ENCODE measurements at regions not wholly inside any gene's neighbourhood (a gene's known extent, or its start where the extent isn't known, plus 50 kb on each side); places are given as distances from the start of the nearest gene placed in this dataset.

DNA sequence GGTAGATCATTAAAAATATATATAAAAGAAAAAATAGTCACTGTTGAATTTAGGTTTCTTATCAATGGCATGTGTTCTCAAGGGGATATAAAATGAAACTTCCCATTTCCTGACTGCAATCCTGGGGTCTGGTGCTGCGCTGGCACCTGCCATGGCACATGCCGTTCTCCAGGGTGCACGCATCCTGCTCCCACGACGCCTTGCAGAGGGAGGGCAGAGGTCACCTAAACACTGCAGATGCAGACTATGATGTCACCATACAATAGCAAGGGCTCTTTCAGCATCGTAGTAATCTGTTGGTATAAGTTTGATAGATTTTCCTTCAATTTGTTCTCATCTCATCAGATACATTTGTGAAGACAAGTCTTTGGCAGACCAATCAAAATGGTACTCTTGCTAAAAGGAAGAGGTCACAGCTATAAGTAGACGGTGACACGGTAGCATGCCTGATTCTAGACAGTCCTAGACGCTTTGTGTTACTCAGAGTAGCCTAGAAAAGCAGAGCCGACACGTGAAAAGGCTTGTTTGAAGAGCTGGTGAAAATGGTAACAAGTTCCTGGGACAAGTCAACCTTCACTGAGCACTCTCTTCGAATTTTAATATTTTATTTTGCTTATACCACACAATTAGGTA is 761.4 kb downstream of the DCDC2C start (continued):
- TF ChIP-seq, protein P1, sequence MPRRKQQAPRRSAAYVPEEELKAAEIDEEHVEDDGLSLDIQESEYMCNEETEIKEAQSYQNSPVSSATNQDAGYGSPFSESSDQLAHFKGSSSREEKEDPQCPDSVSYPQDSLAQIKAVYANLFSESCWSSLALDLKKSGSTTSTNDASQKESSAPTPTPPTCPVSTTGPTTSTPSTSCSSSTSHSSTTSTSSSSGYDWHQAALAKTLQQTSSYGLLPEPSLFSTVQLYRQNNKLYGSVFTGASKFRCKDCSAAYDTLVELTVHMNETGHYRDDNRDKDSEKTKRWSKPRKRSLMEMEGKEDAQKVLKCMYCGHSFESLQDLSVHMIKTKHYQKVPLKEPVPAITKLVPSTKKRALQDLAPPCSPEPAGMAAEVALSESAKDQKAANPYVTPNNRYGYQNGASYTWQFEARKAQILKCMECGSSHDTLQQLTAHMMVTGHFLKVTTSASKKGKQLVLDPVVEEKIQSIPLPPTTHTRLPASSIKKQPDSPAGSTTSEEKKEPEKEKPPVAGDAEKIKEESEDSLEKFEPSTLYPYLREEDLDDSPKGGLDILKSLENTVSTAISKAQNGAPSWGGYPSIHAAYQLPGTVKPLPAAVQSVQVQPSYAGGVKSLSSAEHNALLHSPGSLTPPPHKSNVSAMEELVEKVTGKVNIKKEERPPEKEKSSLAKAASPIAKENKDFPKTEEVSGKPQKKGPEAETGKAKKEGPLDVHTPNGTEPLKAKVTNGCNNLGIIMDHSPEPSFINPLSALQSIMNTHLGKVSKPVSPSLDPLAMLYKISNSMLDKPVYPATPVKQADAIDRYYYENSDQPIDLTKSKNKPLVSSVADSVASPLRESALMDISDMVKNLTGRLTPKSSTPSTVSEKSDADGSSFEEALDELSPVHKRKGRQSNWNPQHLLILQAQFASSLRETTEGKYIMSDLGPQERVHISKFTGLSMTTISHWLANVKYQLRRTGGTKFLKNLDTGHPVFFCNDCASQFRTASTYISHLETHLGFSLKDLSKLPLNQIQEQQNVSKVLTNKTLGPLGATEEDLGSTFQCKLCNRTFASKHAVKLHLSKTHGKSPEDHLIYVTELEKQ (tag by site-specific recombination; IDR thresholded peaks at IDR 0.05; ENCODE audit: borderline replicate concordance), result no peak
- TF ChIP-seq GLI4 (tag by site-specific recombination; IDR thresholded peaks at IDR 0.05), result no peak

DNA sequence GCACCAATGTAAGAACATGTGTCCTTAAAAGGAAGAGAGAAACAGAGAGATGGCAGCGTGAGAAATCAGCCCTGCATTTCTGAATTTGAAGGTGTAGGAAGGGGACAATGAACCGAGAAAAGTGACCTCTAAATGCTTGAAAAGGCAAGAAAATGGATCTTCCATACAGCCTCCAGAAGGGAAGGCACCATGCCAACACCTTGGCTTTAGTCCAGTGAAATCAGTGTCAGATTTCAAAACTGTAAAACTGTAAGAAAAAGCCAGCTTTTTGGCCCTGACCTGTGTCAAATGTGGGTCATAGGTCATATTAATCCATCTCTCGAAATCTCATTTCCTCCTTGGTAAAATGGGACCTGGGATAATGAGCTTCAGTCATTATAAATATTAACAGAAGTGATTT is 762.3 kb downstream of the DCDC2C start:
- no peaks in the 10 kb centered on the region for H3K36me3 ChIP-seq (ENCODE audit: control insufficient read depth in 2 of 2, insufficient read depth in 1 of 2, low read length in 2 of 2)
- POLR2A ChIA-PET, result no interaction called here
- TF ChIP-seq ZNF776 (tag by site-specific recombination; IDR thresholded peaks at IDR 0.05; ENCODE audit: borderline replicate concordance), result no peak
- TF ChIP-seq ZNF473 (tag by site-specific recombination; IDR thresholded peaks at IDR 0.05), result no peak
- TF ChIP-seq ZNF426 (tag by site-specific recombination; IDR thresholded peaks at IDR 0.05), result no peak
- TF ChIP-seq ZNF175 (tag by site-specific recombination; IDR thresholded peaks at IDR 0.05), result no peak
- TF ChIP-seq ZNF768 (tag by site-specific recombination; IDR thresholded peaks at IDR 0.05), result no peak
- TF ChIP-seq ZBTB11 (tag by site-specific recombination; conservative IDR thresholded peaks at IDR 0.05; ENCODE audit: low read depth), result no peak
- no peak for TF ChIP-seq ZNF302 (tag by site-specific recombination; IDR thresholded peaks at IDR 0.05; ENCODE audit: low read depth)
- no peak for TF ChIP-seq ZNF791 (tag by site-specific recombination; IDR thresholded peaks at IDR 0.05)
- no peak for TF ChIP-seq ZNF311 (tag by site-specific recombination; IDR thresholded peaks at IDR 0.05; ENCODE audit: borderline replicate concordance)
- TF ChIP-seq ZNF112 (tag by site-specific recombination; IDR thresholded peaks at IDR 0.05), result no peak
- TF ChIP-seq ZNF174 (tag by site-specific recombination; IDR thresholded peaks at IDR 0.05), result no peak
- TF ChIP-seq ATF2 (tag by site-specific recombination; IDR thresholded peaks at IDR 0.05; ENCODE audit: low read depth), result no peak
- no peaks in the 10 kb centered on the region for H3K9me3 ChIP-seq (ENCODE audit: control insufficient read depth, insufficient read depth, low read depth, low read length)
- H3K4me3 ChIP-seq (ENCODE audit: low read depth, low read length), result no peak overlapping the region
- CTCF ChIA-PET, result no interaction called here
- no peak overlapping the region for H3K27ac ChIP-seq (ENCODE audit: extremely low read depth, low read depth, low read length)
- H3K4me1 ChIP-seq (ENCODE audit: control insufficient read depth, insufficient read depth, low read length), result no peaks in the 10 kb centered on the region

GRCh38 chr2:4475618-4476017 is 772.2 kb downstream of the DCDC2C start:
- H3K4me3 ChIP-seq (ENCODE audit: low read depth, low read length), result no peak overlapping the region
- H3K27ac ChIP-seq (ENCODE audit: extremely low read depth, low read depth, low read length), result no peak overlapping the region
- POLR2A ChIA-PET, result no interaction called here
- CTCF ChIA-PET, result no interaction called here
- no peaks in the 10 kb centered on the region for H3K9me3 ChIP-seq (ENCODE audit: control insufficient read depth, insufficient read depth, low read depth, low read length)
- no peaks in the 10 kb centered on the region for H3K36me3 ChIP-seq (ENCODE audit: control insufficient read depth in 2 of 2, insufficient read depth in 1 of 2, low read length in 2 of 2)
- H3K4me1 ChIP-seq (ENCODE audit: control insufficient read depth, insufficient read depth, low read length), result no peaks in the 10 kb centered on the region
- TF ChIP-seq ZBTB49 (tag by site-specific recombination; IDR thresholded peaks at IDR 0.05; ENCODE audit: low read depth) (no peak), ZNF324 (tag by site-specific recombination; IDR thresholded peaks at IDR 0.05) (no peak), ZBTB8A (tag by site-specific recombination; IDR thresholded peaks at IDR 0.05) (no peak), ZNF174 (tag by site-specific recombination; IDR thresholded peaks at IDR 0.05) (no peak), ZNF26 (tag by site-specific recombination; IDR thresholded peaks at IDR 0.05) (no peak)
- TF ChIP-seq, protein P2, sequence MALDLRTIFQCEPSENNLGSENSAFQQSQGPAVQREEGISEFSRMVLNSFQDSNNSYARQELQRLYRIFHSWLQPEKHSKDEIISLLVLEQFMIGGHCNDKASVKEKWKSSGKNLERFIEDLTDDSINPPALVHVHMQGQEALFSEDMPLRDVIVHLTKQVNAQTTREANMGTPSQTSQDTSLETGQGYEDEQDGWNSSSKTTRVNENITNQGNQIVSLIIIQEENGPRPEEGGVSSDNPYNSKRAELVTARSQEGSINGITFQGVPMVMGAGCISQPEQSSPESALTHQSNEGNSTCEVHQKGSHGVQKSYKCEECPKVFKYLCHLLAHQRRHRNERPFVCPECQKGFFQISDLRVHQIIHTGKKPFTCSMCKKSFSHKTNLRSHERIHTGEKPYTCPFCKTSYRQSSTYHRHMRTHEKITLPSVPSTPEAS (tag by site-specific recombination; IDR thresholded peaks at IDR 0.05), result no peak
